HCT116 (cell line): ENCODE measurements at regions not wholly inside any gene's neighbourhood (a gene's known extent, or its start where the extent isn't known, plus 50 kb on each side); places are given as distances from the start of the nearest gene placed in this dataset.

ENCODE experiments used
- ATAC-seq: fragments of 200-7000 bp; cut with Tn5 transposase; 2 replicates; pipeline ENCODE4 v1.9.1; 2020; ENCODE audit warnings: mild to moderate bottlenecking, moderate library complexity
- BruUV-seq: library from RNA; stranded (reverse); fragments of 400-500 nt; replicated peaks from 2 replicates; lab custom pipeline; 2021; lab: Mats Ljungman, UMichigan
- CTCF ChIA-PET: fragments of 300-600 bp; sonication (Branson Sonifier 250); formaldehyde crosslinking; loops from one replicate; lab custom pipeline; 2021; ENCODE audit warnings: antibody characterized with exemption; lab: Charles Lee
- POLR2A ChIA-PET: fragments of 300-600, 350-600 bp; sonication (Branson Sonifier 250); formaldehyde crosslinking; loops from one replicate; lab custom pipeline; 2021; ENCODE audit warnings: antibody characterized with exemption; lab: Charles Lee
- RAD21 ChIA-PET, 2 experiments: fragments of 300-600 bp; sonication (Branson Sonifier 250); formaldehyde crosslinking; loops; one replicate each; lab custom pipeline; 2023; ENCODE audit warnings: low total read pairs in 2 of 2; ENCODE audit not compliant: uncharacterized antibody in 2 of 2, unreplicated experiment in 2 of 2, low non-redundant PET in 1 of 2; lab: Charles Lee
- DNase-seq: peaks from one replicate; pipeline ENCODE4 v3.0.0-alpha.2; 2010; ENCODE audit warnings: low read depth, low spot score
- H2AFZ ChIP-seq: fragments of 200-600 bp; shearing (Covaris generic), sonication (generic); 2 replicates; pipeline ENCODE4 v1.6.1; 2017; ENCODE audit warnings: low read depth, mixed run types, mixed read lengths, antibody characterized with exemption, low read length; ENCODE audit not compliant: poor library complexity, severe bottlenecking
- H3K27ac ChIP-seq: 2 replicates; pipeline ENCODE4 v1.5.1; 2012; ENCODE audit warnings: low read depth, low read length
- H3K27me3 ChIP-seq: fragments of 200-600 bp; sonication (generic); 2 replicates; pipeline ENCODE4 v1.6.1; 2016; ENCODE audit warnings: mixed run types, low read length, mixed read lengths; ENCODE audit not compliant: insufficient read depth
- H3K36me3 ChIP-seq, 2 experiments: fragments of 200-500 bp in 1 of 2; fragments of 200-600 bp in 1 of 2; sonication (Bioruptor generic) in 1 of 2; sonication (generic) in 1 of 2; 2 replicates each; pipeline versions ENCODE4 v1.5.1 to v1.6.1; 2014 to 2016; ENCODE audit warnings: low read length in 2 of 2, inconsistent platforms in 1 of 2, mixed read lengths in 1 of 2, mixed run types in 1 of 2; ENCODE audit not compliant: insufficient read depth in 2 of 2, control insufficient read depth in 1 of 2
- H3K4me1 ChIP-seq, 2 experiments: fragments of 200-600 bp in 1 of 2; sonication (generic) in 1 of 2; 2 replicates each; pipeline versions ENCODE4 v1.5.1 to v1.6.1; 2012 to 2017; ENCODE audit warnings: low read length in 2 of 2, inconsistent platforms in 1 of 2, mild to moderate bottlenecking in 1 of 2, mixed read lengths in 1 of 2, mixed run types in 1 of 2, moderate library complexity in 1 of 2; ENCODE audit not compliant: insufficient read depth in 2 of 2, control insufficient read depth in 1 of 2
- H3K4me2 ChIP-seq: fragments of 200-600 bp; sonication (generic); 2 replicates; pipeline ENCODE4 v1.6.1; 2017; ENCODE audit warnings: mixed run types, low read length, mixed read lengths
- H3K4me3 ChIP-seq, 2 experiments: fragments of 200-600 bp in 1 of 2; sonication (generic) in 1 of 2; replicated peaks in 1 of 2; 2 replicates each; pipeline ENCODE4 v1.5.1; 2011 to 2016; ENCODE audit warnings: low read length in 2 of 2, control low read depth in 1 of 2, low read depth in 1 of 2, mild to moderate bottlenecking in 1 of 2, mixed read lengths in 1 of 2, mixed run types in 1 of 2
- H3K79me2 ChIP-seq: fragments of 200-600 bp; sonication (generic); 2 replicates; pipeline ENCODE4 v1.6.1; 2017; ENCODE audit warnings: mild to moderate bottlenecking, mixed run types, low read length, moderate library complexity, mixed read lengths; ENCODE audit not compliant: insufficient read depth
- H3K9ac ChIP-seq: fragments of 200-600 bp; sonication (generic); 2 replicates; pipeline ENCODE4 v1.6.1; 2016; ENCODE audit warnings: low read length, mixed read lengths
- H3K9me2 ChIP-seq: fragments of 200-600 bp; sonication (generic), shearing (Covaris generic); 2 replicates; pipeline ENCODE4 v1.6.1; 2017; ENCODE audit warnings: mixed run types, mild to moderate bottlenecking, moderate library complexity; ENCODE audit not compliant: insufficient read depth
- H3K9me3 ChIP-seq, 2 experiments: fragments of 200-500 bp in 1 of 2; fragments of 200-600 bp in 1 of 2; sonication (Bioruptor generic) in 1 of 2; sonication (generic) in 1 of 2; 2 replicates each; pipeline ENCODE4 v1.6.1; 2014 to 2017; ENCODE audit warnings: low read length in 2 of 2, mixed read lengths in 2 of 2, inconsistent platforms in 1 of 2, low read depth in 1 of 2, mild to moderate bottlenecking in 1 of 2, mixed run types in 1 of 2, moderate library complexity in 1 of 2; ENCODE audit not compliant: control insufficient read depth in 1 of 2, insufficient read depth in 1 of 2
- H4K20me1 ChIP-seq: fragments of 200-600 bp; sonication (generic), shearing (Covaris generic); 2 replicates; pipeline ENCODE4 v1.6.1; 2017; ENCODE audit warnings: mixed run types, mild to moderate bottlenecking, moderate library complexity; ENCODE audit not compliant: insufficient read depth
- ELF1 ChIP-seq: IDR thresholded peaks from 2 replicates; pipeline ENCODE4 v1.6.1; 2012; ENCODE audit warnings: low read depth, borderline replicate concordance
- EZH2 ChIP-seq: fragments of 200-600 bp; sonication (generic); IDR thresholded peaks from 2 replicates; pipeline ENCODE4 v1.6.1; 2017; ENCODE audit warnings: antibody characterized with exemption, mixed run types
- EZH2phosphoT487 ChIP-seq: fragments of 200-600 bp; IDR thresholded peaks from 2 replicates; pipeline ENCODE4 v1.6.1; 2018; ENCODE audit warnings: antibody characterized with exemption, borderline replicate concordance
- FOSL1 ChIP-seq: IDR thresholded peaks from 2 replicates; pipeline ENCODE4 v1.6.1; 2012; ENCODE audit warnings: low read depth
- JUND ChIP-seq: IDR thresholded peaks from 2 replicates; pipeline ENCODE4 v1.6.1; 2012
- POLR2A ChIP-seq: IDR thresholded peaks from 2 replicates; pipeline ENCODE4 v1.7.0; 2011; ENCODE audit warnings: borderline replicate concordance; ENCODE audit not compliant: insufficient read depth, insufficient read length; ENCODE audit errors: extremely low read depth
- SIN3A ChIP-seq: IDR thresholded peaks from 2 replicates; pipeline ENCODE4 v1.6.1; 2012; ENCODE audit warnings: low read depth
- SP1 ChIP-seq: IDR thresholded peaks from 2 replicates; pipeline ENCODE4 v1.6.1; 2012; ENCODE audit warnings: low read depth
- SRF ChIP-seq: IDR thresholded peaks from 2 replicates; pipeline ENCODE4 v1.6.1; 2012; ENCODE audit warnings: low read depth
- ZFX ChIP-seq: fragments of 450-650 bp; IDR thresholded peaks from 2 replicates; pipeline ENCODE4 v1.6.1; 2017
- intact Hi-C: fragments of 100-400 bp; cut with micrococcal nuclease; formaldehyde crosslinking; loops from 2 replicates; pipeline ENCODE4 v1.10.0; 2022
- TF ChIP-seq, protein P1 (sequence below): IDR thresholded peaks from 2 replicates; pipeline ENCODE4 v1.6.1; 2012
- TF ChIP-seq, protein P2 (sequence below): IDR thresholded peaks from 2 replicates; pipeline ENCODE4 v1.6.1; 2012; ENCODE audit warnings: low read depth
- TF ChIP-seq, protein P3 (sequence below), 3 experiments: fragments of 200-600 bp in 1 of 3; sonication (generic) in 1 of 3; IDR thresholded peaks in 2 of 3; conservative IDR thresholded peaks in 1 of 3; 2 replicates each; pipeline ENCODE4 v1.5.1; 2012 to 2017; ENCODE audit warnings: low read depth in 2 of 3, low read length in 2 of 3, antibody characterized with exemption in 1 of 3, borderline replicate concordance in 1 of 3, control low read depth in 1 of 3, mild to moderate bottlenecking in 1 of 3, mixed read lengths in 1 of 3, mixed run types in 1 of 3, moderate library complexity in 1 of 3; ENCODE audit not compliant: insufficient read depth in 1 of 3

DNA sequence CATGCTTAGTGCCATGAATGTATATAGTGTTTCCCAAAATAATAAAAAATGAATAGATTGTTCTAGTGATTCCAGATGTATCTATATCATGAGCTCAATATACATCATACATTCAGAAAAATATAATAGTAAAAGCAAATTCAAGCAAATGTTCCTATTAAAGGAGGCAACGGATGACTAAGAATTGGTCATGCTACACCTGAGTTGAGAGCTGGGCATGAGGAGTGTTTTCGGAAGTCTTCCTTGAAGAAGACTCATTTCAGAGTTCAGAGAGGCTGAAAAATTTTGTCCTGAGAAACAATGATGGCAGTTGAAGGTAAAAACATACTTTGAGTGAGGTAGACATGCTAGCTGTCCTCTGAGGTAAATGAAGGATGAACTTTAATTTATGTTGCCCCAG lies 79.3 kb upstream of the IL1RAPL2 start:
- Histone ChIP-seq H4K20me1 (no peaks in the 10 kb centered on the region), H3K9me2 (no peaks in the 10 kb centered on the region)
- intact Hi-C loops: no loop called here
- CTCF ChIA-PET: no interaction called here
- POLR2A ChIA-PET: no interaction called here
- TF ChIP-seq SP1: no peak
- TF ChIP-seq, all 23 proteins: peak for 0
- Histone ChIP-seq H3K36me3 (no peaks in the 10 kb centered on the region), H3K79me2 (no peaks in the 10 kb centered on the region), H3K27ac (no peak overlapping the region), H3K9me3 (no peaks in the 10 kb centered on the region), H3K4me3 (no peak overlapping the region), H3K27me3 (peaks cover 3% of the 10 kb centered on the region; the same call in 1 of the 2 replicates), H3K4me2 (no peak overlapping the region), H3K4me1 (no peaks in the 10 kb centered on the region), H3K9ac (no peak overlapping the region), H2AFZ (no peak overlapping the region)
- RAD21 ChIA-PET: no interaction called here
- ATAC-seq (no peak), DNase-seq (no peak)
- no TSS peak for BruUV-seq

DNA sequence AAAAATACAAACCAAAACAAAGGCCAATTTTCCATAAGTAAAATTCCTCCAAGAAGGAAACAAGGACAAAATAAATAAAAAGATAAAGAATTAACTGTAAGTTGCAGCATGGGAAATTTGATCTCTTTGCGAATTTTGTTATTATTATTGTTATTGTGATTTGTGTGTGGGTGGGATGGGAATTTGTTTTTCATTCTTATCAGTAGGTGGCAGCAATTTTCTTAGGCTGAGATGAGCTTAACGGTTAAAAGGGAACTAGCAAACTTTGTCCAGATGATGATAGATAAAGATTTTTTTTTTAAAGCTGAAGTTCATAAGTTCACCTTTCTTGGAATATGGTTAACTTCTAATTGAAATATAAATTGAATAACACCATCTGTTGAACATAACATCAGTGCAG lies 83.2 kb upstream of the IL1RAPL2 start:
- Histone ChIP-seq H3K4me3 (no peak overlapping the region), H3K9me3 (no peaks in the 10 kb centered on the region), H2AFZ (no peak overlapping the region), H3K9me2 (no peaks in the 10 kb centered on the region), H3K36me3 (no peaks in the 10 kb centered on the region), H3K27me3 (0 out of 2 replicates have a peak, but pooled peaks cover 3% of the 10 kb centered on the region), H3K79me2 (no peaks in the 10 kb centered on the region), H3K9ac (no peak overlapping the region), H3K27ac (no peak overlapping the region), H3K4me1 (no peaks in the 10 kb centered on the region), H4K20me1 (no peaks in the 10 kb centered on the region), H3K4me2 (no peak overlapping the region)
- intact Hi-C loops: loop anchor here (5.0 kb wide), 1 partner anchor 440 kb away; no protein-coding TSS in a partner anchor
- DNase-seq (no peak), ATAC-seq (no peak)
- ChIA-PET CTCF (interaction anchor here (0.9 kb wide), 1 partner anchor 440 kb away, joined by 3 read pairs; no protein-coding TSS in a partner anchor), POLR2A (no interaction called here), RAD21 (no interaction called here)
- BruUV-seq: no TSS peak
- TF ChIP-seq POLR2A (no peak), ZFX (no peak), SIN3A (no peak), EZH2phosphoT487 (no peak), FOSL1 (no peak), SP1 (no peak), SRF (no peak), ELF1 (no peak), JUND (no peak), EZH2 (no peak)
- TF ChIP-seq, protein P1, sequence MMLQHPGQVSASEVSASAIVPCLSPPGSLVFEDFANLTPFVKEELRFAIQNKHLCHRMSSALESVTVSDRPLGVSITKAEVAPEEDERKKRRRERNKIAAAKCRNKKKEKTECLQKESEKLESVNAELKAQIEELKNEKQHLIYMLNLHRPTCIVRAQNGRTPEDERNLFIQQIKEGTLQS: no peak
- TF ChIP-seq, protein P2, sequence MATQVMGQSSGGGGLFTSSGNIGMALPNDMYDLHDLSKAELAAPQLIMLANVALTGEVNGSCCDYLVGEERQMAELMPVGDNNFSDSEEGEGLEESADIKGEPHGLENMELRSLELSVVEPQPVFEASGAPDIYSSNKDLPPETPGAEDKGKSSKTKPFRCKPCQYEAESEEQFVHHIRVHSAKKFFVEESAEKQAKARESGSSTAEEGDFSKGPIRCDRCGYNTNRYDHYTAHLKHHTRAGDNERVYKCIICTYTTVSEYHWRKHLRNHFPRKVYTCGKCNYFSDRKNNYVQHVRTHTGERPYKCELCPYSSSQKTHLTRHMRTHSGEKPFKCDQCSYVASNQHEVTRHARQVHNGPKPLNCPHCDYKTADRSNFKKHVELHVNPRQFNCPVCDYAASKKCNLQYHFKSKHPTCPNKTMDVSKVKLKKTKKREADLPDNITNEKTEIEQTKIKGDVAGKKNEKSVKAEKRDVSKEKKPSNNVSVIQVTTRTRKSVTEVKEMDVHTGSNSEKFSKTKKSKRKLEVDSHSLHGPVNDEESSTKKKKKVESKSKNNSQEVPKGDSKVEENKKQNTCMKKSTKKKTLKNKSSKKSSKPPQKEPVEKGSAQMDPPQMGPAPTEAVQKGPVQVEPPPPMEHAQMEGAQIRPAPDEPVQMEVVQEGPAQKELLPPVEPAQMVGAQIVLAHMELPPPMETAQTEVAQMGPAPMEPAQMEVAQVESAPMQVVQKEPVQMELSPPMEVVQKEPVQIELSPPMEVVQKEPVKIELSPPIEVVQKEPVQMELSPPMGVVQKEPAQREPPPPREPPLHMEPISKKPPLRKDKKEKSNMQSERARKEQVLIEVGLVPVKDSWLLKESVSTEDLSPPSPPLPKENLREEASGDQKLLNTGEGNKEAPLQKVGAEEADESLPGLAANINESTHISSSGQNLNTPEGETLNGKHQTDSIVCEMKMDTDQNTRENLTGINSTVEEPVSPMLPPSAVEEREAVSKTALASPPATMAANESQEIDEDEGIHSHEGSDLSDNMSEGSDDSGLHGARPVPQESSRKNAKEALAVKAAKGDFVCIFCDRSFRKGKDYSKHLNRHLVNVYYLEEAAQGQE: no peak
- TF ChIP-seq, protein P3, sequence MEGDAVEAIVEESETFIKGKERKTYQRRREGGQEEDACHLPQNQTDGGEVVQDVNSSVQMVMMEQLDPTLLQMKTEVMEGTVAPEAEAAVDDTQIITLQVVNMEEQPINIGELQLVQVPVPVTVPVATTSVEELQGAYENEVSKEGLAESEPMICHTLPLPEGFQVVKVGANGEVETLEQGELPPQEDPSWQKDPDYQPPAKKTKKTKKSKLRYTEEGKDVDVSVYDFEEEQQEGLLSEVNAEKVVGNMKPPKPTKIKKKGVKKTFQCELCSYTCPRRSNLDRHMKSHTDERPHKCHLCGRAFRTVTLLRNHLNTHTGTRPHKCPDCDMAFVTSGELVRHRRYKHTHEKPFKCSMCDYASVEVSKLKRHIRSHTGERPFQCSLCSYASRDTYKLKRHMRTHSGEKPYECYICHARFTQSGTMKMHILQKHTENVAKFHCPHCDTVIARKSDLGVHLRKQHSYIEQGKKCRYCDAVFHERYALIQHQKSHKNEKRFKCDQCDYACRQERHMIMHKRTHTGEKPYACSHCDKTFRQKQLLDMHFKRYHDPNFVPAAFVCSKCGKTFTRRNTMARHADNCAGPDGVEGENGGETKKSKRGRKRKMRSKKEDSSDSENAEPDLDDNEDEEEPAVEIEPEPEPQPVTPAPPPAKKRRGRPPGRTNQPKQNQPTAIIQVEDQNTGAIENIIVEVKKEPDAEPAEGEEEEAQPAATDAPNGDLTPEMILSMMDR (IDR thresholded peaks at IDR 0.05 in 2 of 3, conservative IDR thresholded peaks at IDR 0.05 in 1 of 3; ENCODE audit: borderline replicate concordance in 1 of 3, insufficient read depth in 1 of 3, low read depth in 2 of 3, low read length in 2 of 3): peak; percentile 15 to 40 (median 40); a peak in 5 of 6 replicates
